ENCODE measurements at regions not wholly inside any gene's neighbourhood (a gene's known extent, or its start where the extent isn't known, plus 50 kb on each side); places are given as distances from the start of the nearest gene placed in this dataset.

- DNase-seq (ENCODE audit: low read depth in 4 of 4, low spot score in 3 of 4) = no peak
These were observed 245.2 kb downstream of the TLE3 start for GRCh38 chr15:69852482-69852881.

DNA sequence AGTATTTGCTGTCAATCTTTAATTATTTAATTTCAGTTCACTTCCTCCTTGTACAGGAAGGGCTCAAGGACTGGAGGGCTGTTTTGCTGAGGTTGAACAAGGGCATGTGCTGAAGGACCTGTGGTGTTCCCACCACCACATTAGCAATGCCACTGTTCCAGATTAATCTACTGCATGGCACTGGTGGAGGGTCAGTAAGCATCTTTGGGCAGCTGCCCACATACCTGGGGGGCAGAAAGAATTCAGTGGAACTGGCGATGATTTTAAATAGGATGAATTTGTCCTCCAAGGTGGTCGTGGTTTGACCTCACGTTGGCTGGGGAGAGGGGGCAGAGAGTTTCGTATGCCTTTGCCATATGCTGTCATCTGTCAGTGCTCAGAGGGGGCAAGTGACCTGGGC lies 244.8 kb downstream of the TLE3 start:
- no peak for DNase-seq (ENCODE audit: low read depth in 4 of 4, low spot score in 3 of 4)

DNA sequence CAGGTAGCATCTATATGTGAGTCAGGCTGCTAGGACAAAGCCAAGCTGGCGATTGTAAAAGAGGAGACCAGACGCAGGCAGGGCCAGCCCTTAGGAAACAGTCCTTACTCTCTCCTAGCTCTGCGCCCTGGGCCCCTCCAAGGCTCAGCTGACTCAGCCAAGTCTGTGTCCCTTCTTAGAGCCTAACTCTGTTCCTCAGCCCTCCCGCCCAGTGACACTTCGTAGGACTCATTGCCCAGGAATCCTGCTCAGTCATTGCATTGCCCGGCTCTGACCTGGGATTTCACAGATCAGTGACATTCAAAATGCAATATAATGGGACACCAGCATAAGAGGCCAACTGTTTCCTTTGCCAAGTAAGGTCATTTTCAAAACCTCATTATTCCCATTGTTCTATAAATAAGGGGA lies 244.2 kb downstream of the TLE3 start:
- no peak for DNase-seq (ENCODE audit: low read depth in 4 of 4, low spot score in 3 of 4)

- no peak for DNase-seq (ENCODE audit: low read depth in 4 of 4, low spot score in 3 of 4)
These were observed 243.7 kb downstream of the TLE3 start for GRCh38 chr15:69854001-69854400.

DNA sequence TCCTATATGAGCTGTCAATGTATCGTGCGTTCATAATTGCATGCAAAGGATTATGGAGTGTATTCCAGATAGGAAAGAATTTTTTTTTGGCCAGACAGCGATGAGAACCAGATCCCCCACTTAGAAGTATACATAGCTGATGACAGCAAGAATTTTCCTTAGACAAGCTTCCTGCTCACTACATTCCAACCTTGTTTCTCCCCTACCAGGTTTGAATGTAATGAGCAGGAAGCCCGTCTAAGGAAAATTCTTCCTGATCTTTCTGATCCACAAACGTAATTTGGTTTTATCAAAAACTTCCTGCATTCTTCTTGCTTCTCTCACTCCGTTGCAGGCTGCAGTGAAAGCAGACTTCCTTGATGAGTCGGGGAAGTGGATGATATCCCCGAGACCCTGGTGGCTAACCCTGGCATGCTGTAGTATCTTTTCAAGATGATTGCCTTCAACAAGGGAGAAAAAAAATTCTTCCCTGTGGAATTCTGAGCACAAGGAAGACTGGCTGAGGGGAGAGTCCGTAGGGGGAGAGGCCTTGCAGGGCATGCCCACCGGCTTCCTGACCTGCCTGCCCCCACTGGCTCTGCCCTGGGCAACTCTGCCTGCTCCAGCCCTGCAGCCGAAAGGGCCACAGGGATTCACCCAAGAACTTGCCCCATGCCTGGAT lies 243.1 kb downstream of the TLE3 start:
- no peak for DNase-seq (ENCODE audit: low read depth in 4 of 4, low spot score in 3 of 4)

DNA sequence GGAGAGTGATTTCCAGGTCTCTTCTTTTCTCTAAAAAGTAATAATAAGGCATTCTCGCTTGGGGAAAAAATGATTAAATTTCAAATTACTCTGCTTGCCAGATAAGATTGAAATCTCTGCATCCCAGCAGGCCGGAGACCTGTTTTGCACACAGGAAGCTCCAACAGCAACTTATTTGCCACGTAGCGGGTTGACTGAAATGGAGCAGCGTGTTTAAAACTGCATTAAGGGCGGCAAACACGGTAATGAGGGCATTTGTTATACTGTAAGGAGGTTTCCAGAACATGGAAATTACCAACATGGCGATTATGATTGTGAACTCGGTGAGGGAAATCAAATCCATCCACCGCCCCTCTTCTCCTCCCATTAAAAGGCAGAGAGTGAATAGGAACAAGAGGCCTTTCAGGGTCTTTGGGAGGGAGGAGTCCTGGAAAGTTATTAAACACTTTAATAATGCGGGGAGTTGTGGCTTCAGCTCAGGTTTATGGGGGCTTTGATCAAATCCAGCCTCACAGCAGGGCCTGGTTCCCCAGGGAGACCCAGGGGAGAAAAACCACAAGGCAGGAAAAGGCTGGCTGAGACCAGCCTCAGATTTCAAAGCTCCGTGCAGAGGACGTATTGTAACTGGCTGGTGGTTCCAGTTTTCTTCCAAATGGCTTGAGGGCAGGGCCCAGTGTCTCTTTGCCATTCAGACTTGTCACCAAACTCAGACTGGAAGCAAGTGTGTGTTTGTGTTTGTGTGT lies 242.3 kb downstream of the TLE3 start:
- no peak for DNase-seq (ENCODE audit: low read depth in 4 of 4, low spot score in 3 of 4)

DNA sequence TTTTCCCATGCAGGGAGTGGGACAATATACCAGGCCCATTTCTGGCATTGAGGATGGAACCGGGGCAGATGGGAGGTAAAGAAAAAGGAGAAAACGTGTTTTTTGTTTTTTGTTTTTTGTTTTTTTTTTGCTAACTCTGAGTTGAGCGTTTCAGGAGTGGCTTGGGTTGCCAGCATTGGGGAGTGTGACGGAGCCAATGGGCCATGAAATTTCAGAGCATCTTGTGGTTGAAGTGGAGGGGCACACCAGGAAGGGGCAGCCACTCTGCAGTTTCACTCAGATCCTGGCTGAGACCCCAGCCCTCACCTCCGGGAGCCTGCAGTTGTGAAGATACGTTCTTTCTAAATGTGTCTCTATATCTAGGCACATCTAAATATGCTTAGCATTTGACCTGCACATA lies 240.5 kb downstream of the TLE3 start:
- no peak for DNase-seq (ENCODE audit: low read depth in 4 of 4, low spot score in 3 of 4)

DNA sequence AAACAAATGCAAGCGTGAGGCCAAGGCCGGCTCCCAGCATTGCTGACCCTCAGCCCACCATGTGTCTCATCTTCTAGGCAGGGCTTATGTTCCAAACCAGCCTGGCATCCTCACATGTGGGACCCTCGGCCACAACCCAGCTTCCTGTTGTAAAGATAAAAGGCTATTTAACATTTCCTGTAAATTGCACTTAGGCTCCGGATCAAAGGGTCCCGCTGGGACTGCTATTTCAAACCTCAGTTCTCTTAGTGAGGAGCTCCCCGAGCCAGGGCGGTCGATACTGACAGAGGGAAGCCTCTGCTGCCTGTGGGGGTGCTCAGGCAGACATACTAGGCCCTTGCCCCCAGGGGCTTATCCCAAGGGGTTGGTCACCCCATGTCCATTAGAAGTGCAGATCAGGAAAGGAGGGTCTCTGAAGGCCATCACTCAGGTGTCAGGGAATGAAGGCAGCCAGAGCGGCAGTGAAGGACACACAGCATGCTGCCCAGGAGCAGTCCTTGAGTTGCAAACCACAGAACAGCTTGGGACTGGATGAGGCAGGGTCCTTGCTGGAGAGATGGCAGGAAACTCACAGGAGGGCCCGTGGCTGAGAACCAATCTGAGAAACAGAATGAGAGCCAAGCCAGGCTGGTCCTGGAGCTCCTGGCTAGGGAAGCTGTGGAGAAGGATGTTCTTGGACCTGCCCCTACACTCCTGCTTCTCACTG lies 239.9 kb downstream of the TLE3 start:
- no peak for DNase-seq (ENCODE audit: low read depth in 4 of 4, low spot score in 3 of 4)

- no peak for DNase-seq (ENCODE audit: low read depth in 4 of 4, low spot score in 3 of 4)
These were observed 239.3 kb downstream of the TLE3 start for GRCh38 chr15:69858456-69858855.

GRCh38 chr15:69859866-69860265 lies 237.9 kb downstream of the TLE3 start:
- DNase-seq (ENCODE audit: low read depth in 4 of 4, low spot score in 3 of 4) = no peak

DNA sequence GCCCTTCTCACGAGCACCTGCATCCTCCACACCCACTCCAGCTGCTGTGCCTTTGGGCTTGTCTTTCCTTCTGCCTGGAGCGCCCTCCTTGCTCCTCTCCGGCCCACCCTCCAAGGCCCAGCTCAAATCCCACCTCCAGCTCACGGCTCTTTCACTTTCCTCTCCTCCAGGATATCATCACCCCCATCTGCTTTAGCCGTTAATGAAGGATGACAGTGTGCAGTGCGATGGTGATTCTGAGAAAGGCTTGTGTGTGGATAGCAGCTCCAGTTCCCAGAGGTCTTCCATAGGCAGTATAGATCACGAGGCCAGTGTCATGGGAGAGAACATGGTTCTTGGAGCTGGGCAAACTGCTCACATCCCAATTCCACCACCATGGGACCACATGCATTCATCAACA lies 237.4 kb downstream of the TLE3 start:
- DNase-seq (ENCODE audit: low read depth in 4 of 4, low spot score in 3 of 4) = no peak

DNA sequence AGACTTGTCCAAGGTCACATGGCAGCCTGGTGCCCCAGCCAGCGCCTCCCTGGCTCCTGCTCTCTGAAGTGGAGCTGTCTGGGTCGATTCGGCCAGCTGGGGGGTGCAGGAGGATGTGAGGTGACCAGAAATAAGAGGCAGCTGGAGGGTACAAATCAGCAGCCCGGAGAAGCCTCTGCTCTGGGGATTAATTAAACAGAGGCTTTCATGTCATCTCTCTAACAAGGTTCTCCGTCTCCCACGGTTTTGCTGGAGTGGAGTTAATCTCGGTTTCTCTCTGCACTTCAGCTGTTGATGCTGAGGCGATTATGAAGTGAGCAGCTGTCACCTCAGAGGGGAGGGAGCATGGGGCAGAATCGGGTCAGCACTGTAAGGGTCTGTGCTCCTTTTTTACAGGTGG lies 236.8 kb downstream of the TLE3 start:
- no peak for DNase-seq (ENCODE audit: low read depth in 4 of 4, low spot score in 3 of 4)

DNA sequence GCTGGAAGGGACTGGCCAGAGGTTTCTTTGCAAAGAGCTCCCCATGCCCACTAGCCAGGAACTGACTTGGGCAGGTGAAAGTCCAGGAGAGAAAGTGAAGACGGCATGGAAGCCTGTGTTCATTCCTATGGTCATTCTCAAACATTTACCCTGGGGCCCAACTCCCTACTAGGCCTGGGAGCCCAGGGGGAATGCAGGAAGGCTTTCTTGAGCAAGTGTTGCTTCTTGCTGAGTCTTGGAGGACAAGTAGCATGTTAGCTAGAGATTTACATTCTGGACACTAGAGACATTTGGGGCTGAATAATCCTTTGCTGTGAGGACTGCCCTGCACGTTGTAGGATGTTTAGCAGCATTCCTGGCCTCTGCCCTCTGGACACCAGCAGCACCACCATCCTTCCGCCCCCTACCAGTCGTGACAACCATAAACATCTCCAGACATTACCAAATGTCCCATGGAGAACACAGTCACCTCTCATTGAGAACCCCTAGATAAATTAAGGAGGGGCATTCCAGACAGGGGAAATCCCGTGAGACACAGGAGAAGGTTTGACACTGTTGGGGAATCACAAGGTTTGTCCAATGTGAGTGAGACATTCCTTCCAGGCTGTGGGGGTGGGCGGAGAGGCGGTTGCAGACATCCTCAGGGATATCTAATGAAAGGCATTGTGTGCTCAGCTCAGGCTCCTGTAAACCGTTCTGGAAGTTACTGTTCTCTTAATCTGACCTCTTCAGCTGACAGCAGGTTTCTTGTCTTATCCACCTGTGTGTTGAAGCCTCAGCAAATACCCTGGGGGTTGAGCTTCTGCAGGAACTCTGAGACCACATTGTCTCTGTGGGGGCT lies 236.2 kb downstream of the TLE3 start:
- DNase-seq (ENCODE audit: low read depth in 4 of 4, low spot score in 3 of 4) = no peak

DNA sequence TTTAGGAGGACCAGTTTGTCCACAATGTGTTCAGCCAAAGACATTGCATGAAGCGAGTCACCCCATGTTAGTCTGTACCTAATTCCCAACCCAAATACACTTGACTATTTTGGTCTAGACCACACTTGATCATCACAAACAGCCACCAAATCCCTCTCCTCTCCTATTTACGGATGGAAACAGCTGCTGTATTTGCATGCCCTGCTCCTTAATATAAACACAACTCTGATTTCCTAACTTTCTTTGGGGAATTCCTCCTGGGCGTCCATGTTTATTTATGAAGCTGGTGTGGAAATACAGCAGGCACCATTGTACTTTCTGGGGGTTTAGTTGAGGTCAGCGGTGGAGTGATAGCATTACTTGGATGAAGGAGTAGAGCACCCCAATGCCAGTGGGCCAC lies 235.2 kb downstream of the TLE3 start:
- no peak for DNase-seq (ENCODE audit: low read depth in 4 of 4, low spot score in 3 of 4)

- no peak for DNase-seq (ENCODE audit: low read depth in 4 of 4, low spot score in 3 of 4)
These were observed 234.3 kb downstream of the TLE3 start for GRCh38 chr15:69863446-69863845.

- DNase-seq (ENCODE audit: low read depth in 4 of 4, low spot score in 3 of 4) = no peak
These were observed 232.3 kb downstream of the TLE3 start for GRCh38 chr15:69865369-69865768.

DNA sequence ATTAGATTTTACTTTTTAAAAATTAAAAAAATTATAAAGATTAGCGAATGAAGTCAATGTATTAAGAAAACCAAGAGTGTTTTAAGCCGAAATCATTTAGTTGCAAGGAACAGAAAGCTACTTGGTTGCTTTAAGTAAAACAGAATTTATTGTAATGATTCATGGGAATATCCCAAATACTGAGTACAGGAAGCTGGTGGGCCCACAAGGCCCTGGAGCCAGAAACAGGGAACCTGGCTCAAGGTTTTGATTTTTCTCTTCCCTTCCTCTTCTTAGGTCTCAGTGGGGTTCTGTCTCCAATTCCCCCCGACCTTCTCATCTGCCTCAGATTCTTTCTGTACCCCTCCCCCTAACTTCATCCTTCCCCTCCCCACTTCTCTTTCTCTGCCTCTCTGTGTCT lies 229.0 kb downstream of the TLE3 start:
- no peak for DNase-seq (ENCODE audit: low read depth in 4 of 4, low spot score in 3 of 4)

GRCh38 chr15:69869291-69869690 lies 228.4 kb downstream of the TLE3 start:
- no peak for DNase-seq (ENCODE audit: low read depth in 4 of 4, low spot score in 3 of 4)

DNA sequence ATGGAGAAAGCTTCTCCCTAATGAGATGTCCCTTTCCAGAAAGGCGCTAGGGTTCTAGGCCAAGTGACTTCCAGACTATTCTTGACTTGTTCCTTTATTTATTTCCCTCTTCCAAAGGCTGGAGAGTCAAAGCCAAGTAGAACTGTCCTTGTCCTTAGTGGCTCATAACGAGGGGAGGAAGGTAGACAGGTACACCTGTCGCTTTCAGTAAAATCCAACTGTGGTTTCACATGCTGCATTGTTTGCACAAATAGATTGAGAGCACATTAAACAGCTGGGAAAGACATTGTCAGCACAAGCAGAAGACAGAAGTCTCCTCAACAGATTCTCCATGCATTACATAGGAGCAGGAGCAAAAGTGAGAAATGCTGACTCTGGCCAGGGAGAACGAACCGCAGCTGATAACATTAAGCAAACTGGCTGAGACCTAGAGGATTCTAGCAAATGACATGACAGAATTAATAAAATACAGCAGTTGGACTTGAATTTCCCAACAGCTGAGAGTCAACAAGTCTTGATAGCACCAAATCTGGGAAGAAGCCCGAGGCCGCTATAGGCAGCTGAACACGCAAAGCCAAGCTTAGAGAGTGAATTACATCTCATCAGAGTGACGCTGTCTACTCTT lies 227.7 kb downstream of the TLE3 start:
- no peak for DNase-seq (ENCODE audit: low read depth in 4 of 4, low spot score in 3 of 4)

- DNase-seq (ENCODE audit: low read depth in 4 of 4, low spot score in 3 of 4) = no peak
These were observed 226.1 kb downstream of the TLE3 start for GRCh38 chr15:69871511-69872134.

All from left renal pelvis (tissue), 4 donors.